ENCODE measurements at regions not wholly inside any gene's neighbourhood (a gene's known extent, or its start where the extent isn't known, plus 50 kb on each side); places are given as distances from the start of the nearest gene placed in this dataset.

DNA sequence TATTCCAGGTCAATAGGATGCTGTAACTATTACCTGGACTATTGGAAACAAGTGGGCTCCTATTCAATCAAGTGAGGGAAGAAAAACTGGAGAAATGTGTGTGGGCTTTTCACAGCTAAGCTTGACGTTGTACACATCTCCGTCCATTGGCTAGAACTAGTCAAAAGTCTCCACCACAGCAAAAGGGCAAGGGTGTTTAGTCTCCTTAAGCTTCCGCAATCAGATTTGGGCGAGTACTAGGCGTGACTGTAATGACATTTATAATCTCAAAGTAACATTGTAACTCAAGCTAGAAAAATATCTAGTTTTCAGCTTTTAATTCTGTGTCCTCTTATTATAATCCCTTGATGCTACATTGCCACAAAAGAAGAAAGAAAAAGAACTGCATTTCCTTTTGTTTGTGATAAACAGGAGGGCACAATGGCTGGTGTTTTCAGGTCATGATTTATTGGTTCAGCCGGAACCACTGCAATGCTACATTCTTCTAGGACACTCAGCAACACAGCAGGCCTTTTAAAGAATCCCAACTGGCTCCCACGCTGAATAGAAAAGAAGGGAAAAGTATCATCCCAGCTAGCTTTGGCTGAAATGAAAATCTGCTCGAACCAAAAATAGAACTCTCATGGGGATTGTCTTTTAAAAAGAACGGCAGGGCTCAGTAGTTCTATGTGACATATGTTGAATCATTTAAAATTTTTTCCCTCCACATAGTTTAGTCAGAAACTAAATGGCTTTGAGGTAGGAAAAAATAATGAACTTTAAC is 387.7 kb downstream of the BTBD3 start:
- no peak for DNase-seq

- no peak for DNase-seq
Measured at GRCh38 chr20:12306107-12306506, 388.4 kb downstream of the BTBD3 start.

- no peak for DNase-seq
Measured at GRCh38 chr20:12311094-12311865, 393.6 kb downstream of the BTBD3 start.

GRCh38 chr20:12315652-12316051 is 398.0 kb downstream of the BTBD3 start:
- no peak for DNase-seq

GRCh38 chr20:12316794-12317193 is 399.1 kb downstream of the BTBD3 start:
- no peak for DNase-seq

- DNase-seq = no peak
Measured at GRCh38 chr20:12317433-12317832, 399.7 kb downstream of the BTBD3 start.

- DNase-seq = no peak
Measured at GRCh38 chr20:12318043-12318442, 400.4 kb downstream of the BTBD3 start.

GRCh38 chr20:12321736-12322135 is 404.0 kb downstream of the BTBD3 start:
- DNase-seq = no peak

- DNase-seq = no peak
Measured at GRCh38 chr20:12327205-12327604, 409.5 kb downstream of the BTBD3 start.

- DNase-seq = no peak
Measured at GRCh38 chr20:12331236-12331635, 413.5 kb downstream of the BTBD3 start.

DNA sequence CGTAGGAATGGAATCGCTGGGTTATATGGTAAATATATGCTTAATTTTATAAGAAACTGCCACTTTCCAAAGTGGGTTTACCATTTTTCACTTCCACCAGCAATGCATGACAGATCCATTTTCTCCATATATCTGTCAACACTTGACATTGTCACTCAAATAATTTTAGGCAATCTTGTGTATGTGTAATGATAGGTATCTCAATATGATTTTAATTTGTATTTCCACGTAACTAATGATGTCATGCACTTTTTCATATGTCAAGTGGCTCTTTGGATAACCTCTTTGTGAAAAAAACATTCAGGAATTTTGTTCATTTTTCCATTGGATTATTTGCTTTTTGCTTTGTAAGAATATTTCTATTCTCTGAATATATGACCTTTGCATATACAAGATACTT is 419.9 kb downstream of the BTBD3 start:
- no peak for DNase-seq

DNA sequence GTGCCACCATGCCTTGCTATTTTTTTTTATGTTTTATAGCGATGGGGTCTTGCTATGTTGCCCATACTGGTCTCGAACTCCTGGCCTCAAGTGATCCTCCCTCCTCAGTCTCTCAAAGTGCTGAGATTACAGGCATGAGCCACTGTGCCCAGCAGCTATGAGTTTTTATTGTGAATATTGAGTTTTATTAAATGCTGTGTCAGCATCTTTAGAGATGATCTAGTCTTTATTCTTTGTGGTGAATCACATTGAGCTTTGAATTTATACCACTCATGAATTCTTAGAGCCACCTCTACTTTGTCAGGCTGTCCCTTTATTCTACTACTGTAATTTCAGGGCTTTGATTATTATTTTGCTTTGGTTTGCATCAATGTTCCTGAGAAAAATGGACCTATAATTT is 428.3 kb downstream of the BTBD3 start:
- no peak for DNase-seq

DNA sequence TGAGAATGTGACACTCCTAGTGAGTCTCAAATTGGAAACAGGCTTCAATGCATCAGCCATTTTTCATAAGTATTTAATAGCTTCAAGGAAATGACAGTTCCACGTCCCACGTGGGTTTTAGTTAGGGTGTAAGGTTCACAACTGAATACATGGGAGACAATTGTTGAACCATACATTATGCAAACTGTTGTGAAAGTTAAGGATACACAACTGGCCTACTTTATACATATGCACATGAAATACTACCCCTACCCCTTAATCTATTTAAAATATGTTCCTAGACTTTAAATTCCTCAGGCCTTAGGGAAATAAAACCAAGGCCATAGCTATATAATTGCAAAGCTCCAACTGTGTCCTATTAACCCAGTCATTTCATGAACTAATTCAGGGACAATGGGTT is 436.1 kb downstream of the BTBD3 start:
- DNase-seq = no peak

DNA sequence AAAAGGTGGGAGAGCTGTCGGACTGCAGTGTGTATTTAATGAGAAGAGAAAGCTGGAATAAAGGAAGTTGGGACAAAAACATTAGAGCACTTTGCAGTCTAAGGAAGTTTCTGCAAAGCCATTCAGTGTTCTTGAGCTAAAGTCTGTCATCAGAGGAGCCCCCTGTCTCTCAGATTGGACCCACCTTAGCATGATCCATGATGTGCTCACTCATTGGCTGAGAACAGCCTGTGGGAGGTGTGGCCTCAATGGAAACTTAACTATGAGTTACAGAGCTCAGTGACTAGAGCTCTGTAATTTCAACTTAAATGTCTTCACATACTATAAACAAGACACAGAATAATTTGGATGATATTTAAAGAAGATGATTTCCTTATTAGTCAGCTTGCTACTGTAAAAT is 437.0 kb downstream of the BTBD3 start:
- no peak for DNase-seq

GRCh38 chr20:12355185-12355584 is 437.5 kb downstream of the BTBD3 start:
- no peak for DNase-seq

DNA sequence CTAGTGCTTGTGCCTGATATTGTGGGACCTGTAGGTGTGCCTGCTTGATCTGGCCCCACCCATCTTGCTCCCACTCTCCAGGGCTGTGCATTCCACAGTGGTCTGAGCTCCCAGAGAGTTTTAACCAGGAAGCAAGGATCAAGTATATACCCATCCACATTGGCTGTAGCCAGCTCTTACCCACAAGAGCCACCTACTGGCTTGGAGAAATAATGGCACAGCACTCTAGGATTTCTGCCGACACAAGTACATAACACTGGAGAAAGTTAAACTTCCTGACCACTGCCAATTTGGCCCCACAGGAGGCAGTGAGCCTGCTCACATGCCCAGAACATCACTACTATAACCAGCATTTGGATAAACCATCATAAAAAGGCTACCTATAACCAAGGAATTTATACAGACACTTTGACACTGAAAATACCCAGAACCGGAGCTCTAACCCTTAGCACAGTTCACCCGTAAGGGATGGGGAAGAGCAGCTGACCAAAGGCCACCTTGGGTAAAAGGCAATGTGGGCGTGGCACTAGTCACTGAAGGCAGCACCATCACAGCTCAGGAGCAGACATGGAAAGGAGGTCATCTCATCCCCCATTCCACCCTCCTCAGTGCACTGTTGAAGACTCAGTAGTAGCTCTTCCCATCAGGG is 440.4 kb downstream of the BTBD3 start:
- DNase-seq = no peak

DNA sequence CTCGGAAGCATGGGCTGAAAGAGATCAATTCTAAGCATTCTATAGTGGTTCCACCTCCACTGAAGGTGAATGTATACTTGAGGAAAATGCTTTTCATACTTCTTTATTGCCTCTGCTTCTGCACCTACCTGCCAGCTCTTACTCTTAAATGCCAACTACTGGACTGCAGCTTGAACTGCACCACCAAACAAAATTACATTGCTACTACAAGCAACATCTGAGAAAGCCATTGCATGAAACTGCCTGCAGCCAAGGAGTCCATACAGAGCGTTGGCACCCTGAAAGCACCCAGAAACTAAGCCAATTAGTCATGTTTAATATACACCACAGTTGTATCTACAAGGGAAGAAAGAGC is 440.9 kb downstream of the BTBD3 start:
- no peak for DNase-seq

DNA sequence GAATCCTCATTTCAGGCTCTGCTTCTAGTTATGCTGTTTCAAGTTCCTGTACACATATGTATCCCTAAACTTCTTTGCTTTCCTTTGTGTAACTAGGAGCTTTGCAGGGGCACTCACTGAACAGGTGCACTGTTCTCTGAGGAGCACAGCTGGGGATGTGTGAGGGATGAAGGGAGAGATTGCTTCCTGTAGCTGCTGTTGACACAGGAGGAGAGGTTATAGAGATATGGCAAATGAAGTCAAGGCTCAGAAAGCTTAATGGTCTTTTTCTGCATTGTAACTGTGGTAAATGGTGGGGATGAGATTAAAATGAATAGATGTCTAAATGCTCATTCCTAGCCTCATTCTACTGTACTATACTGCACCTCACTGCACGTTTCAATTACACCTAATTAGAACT is 454.3 kb downstream of the BTBD3 start:
- no peak for DNase-seq

DNA sequence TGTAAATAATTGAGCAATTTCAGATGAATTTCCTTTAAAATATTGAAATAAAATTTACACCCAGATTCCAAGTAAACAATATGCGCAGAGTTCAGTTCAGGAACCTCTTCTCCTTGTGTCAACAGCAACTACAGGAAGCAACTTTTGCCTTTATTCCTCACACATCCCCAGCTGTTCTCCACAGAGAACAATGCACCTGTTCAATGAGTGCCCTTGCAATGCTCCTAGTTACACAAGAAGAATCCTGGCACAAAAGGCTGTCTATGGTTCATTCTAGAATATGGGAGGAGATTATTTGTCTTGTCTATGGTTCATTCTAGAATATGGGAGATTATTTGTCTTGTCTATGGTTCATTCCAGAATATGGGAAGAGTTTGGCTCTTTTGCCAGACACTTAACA is 454.9 kb downstream of the BTBD3 start:
- DNase-seq = no peak

DNA sequence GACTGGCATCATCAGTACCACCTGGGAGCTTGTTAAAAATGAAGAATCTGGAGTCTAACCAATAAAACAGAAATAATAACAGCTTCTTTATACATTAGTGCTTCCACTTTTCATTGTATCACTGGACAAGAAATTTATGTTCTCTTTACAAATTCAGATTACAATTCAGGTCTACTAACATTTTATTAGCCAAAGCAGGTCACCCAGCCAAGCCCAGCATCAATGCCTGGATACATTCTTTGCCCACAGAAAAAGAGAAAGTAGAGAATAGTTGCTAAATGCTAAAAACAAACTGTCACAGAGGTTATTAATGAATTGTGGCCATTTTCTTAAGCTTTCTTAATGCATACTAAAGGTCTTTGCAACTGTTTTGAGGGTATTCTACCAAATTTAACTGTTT is 458.3 kb downstream of the BTBD3 start:
- DNase-seq = no peak

GRCh38 chr20:12383821-12384220 is 466.1 kb downstream of the BTBD3 start:
- no peak for DNase-seq

DNA sequence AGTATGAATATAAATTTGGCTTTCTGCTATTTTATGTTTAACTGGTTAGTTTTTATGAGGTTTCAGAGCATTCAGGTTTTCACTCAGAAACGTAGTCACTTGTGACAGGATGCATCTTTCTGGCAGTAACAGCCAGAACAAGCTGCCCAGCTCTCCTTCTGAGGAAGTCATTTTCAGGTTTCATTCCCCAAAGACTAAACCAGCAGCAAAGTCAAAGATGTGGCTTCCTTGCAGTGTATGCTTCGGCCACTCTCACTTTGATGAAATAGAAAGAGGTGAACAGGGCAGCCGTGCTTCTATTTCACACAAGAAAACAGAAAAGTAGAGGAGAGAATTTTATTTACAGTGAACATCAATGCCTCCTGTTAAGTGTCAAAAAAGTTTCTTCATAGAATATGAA is 469.1 kb downstream of the BTBD3 start:
- DNase-seq = no peak

DNA sequence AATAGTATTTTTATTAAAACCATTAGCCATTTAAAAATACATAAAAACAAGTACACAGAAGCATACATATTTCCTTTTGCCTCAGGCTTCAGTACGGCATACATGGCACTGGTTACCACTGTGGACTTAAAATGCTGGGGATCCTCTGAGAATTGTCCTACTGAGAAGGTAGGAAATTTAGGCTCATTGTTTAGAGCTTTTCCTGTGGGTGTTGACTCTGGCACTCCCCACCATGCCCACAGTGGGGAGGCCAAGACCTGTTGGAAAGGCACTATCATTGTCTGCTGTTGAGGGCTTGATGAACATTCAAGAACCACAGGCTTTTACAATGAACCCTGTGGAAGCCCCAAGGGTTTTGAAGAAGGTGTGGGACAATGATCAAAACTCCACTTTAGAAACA is 473.4 kb downstream of the BTBD3 start:
- no peak for DNase-seq

GRCh38 chr20:12394786-12395185 is 477.1 kb downstream of the BTBD3 start:
- no peak for DNase-seq

Measured in dermis blood vessel endothelial cell (primary cell).